GM12891 (cell line): ENCODE measurements at regions not wholly inside any gene's neighbourhood (a gene's known extent, or its start where the extent isn't known, plus 50 kb on each side); places are given as distances from the start of the nearest gene placed in this dataset.

ENCODE experiments used
- POLR2A ChIP-seq: IDR thresholded peaks from 2 replicates; pipeline ENCODE4 v1.6.1; 2011; ENCODE audit warnings: low read depth, low read length, control low read depth
- POLR2AphosphoS5 ChIP-seq: IDR thresholded peaks from 2 replicates; pipeline ENCODE4 v1.6.1; 2011; ENCODE audit warnings: low read depth, low read length, control low read depth
- SPI1 ChIP-seq: IDR thresholded peaks from 2 replicates; pipeline ENCODE4 v1.6.1; 2011; ENCODE audit warnings: low read depth, low read length, control low read depth
- TAF1 ChIP-seq: IDR thresholded peaks from 2 replicates; pipeline ENCODE4 v1.6.1; 2011; ENCODE audit warnings: low read depth, low read length, control low read depth

GRCh38 chr6:163823577-163823976 lies 409.1 kb downstream of the QKI start:
- TF ChIP-seq POLR2A: no peak
- TF ChIP-seq TAF1: no peak
- TF ChIP-seq POLR2AphosphoS5: no peak
- TF ChIP-seq SPI1: no peak
